ENCODE measurements at regions not wholly inside any gene's neighbourhood (a gene's known extent, or its start where the extent isn't known, plus 50 kb on each side); places are given as distances from the start of the nearest gene placed in this dataset.

GRCh38 chr1:82227306-82228095 is 426.8 kb downstream of the ADGRL2 start:
- no peak overlapping the region for H3K4me3 ChIP-seq (ENCODE audit: low read length)
- no peak for TF ChIP-seq ZNF274 (IDR thresholded peaks at IDR 0.05; ENCODE audit: low read depth, low read length)

- H3K4me3 ChIP-seq (ENCODE audit: low read length), result no peak overlapping the region
- no peak for TF ChIP-seq ZNF274 (IDR thresholded peaks at IDR 0.05; ENCODE audit: low read depth, low read length)
Measured at GRCh38 chr1:82226186-82226505, 425.4 kb downstream of the ADGRL2 start.

GRCh38 chr1:82225421-82226185 is 424.9 kb downstream of the ADGRL2 start:
- no peak overlapping the region for H3K4me3 ChIP-seq (ENCODE audit: low read length)
- no peak for TF ChIP-seq ZNF274 (IDR thresholded peaks at IDR 0.05; ENCODE audit: low read depth, low read length)

- no peak for TF ChIP-seq ZNF274 (IDR thresholded peaks at IDR 0.05; ENCODE audit: low read depth, low read length)
- H3K4me3 ChIP-seq (ENCODE audit: low read length), result no peak overlapping the region
Measured at GRCh38 chr1:82223091-82223490, 422.4 kb downstream of the ADGRL2 start.

- TF ChIP-seq ZNF274 (IDR thresholded peaks at IDR 0.05; ENCODE audit: low read depth, low read length), result no peak
- no peak overlapping the region for H3K4me3 ChIP-seq (ENCODE audit: low read length)
Measured at GRCh38 chr1:82221721-82222120, 421.0 kb downstream of the ADGRL2 start.

GRCh38 chr1:82220754-82221153 is 420.0 kb downstream of the ADGRL2 start:
- H3K4me3 ChIP-seq (ENCODE audit: low read length), result no peak overlapping the region
- no peak for TF ChIP-seq ZNF274 (IDR thresholded peaks at IDR 0.05; ENCODE audit: low read depth, low read length)

- no peak overlapping the region for H3K4me3 ChIP-seq (ENCODE audit: low read length)
- TF ChIP-seq ZNF274 (IDR thresholded peaks at IDR 0.05; ENCODE audit: low read depth, low read length), result no peak
Measured at GRCh38 chr1:82219841-82220240, 419.1 kb downstream of the ADGRL2 start.

- TF ChIP-seq ZNF274 (IDR thresholded peaks at IDR 0.05; ENCODE audit: low read depth, low read length), result no peak
- H3K4me3 ChIP-seq (ENCODE audit: low read length), result no peak overlapping the region
Measured at GRCh38 chr1:82218846-82219245, 418.1 kb downstream of the ADGRL2 start.

GRCh38 chr1:82215853-82216175 is 415.1 kb downstream of the ADGRL2 start:
- no peak overlapping the region for H3K4me3 ChIP-seq (ENCODE audit: low read length)
- TF ChIP-seq ZNF274 (IDR thresholded peaks at IDR 0.05; ENCODE audit: low read depth, low read length), result no peak

GRCh38 chr1:82215056-82215852 is 414.5 kb downstream of the ADGRL2 start:
- no peak for TF ChIP-seq ZNF274 (IDR thresholded peaks at IDR 0.05; ENCODE audit: low read depth, low read length)
- H3K4me3 ChIP-seq (ENCODE audit: low read length), result no peak overlapping the region

GRCh38 chr1:82214606-82215005 is 413.9 kb downstream of the ADGRL2 start:
- TF ChIP-seq ZNF274 (IDR thresholded peaks at IDR 0.05; ENCODE audit: low read depth, low read length), result no peak
- no peak overlapping the region for H3K4me3 ChIP-seq (ENCODE audit: low read length)

- TF ChIP-seq ZNF274 (IDR thresholded peaks at IDR 0.05; ENCODE audit: low read depth, low read length), result no peak
- H3K4me3 ChIP-seq (ENCODE audit: low read length), result no peak overlapping the region
Measured at GRCh38 chr1:82197606-82198005, 396.9 kb downstream of the ADGRL2 start.

- no peak for TF ChIP-seq ZNF274 (IDR thresholded peaks at IDR 0.05; ENCODE audit: low read depth, low read length)
- H3K4me3 ChIP-seq (ENCODE audit: low read length), result no peak overlapping the region
Measured at GRCh38 chr1:82195245-82195644, 394.5 kb downstream of the ADGRL2 start.

GRCh38 chr1:82185084-82185483 is 384.4 kb downstream of the ADGRL2 start:
- TF ChIP-seq ZNF274 (IDR thresholded peaks at IDR 0.05; ENCODE audit: low read depth, low read length), result no peak
- H3K4me3 ChIP-seq (ENCODE audit: low read length), result no peak overlapping the region

GRCh38 chr1:82181846-82182245 is 381.1 kb downstream of the ADGRL2 start:
- TF ChIP-seq ZNF274 (IDR thresholded peaks at IDR 0.05; ENCODE audit: low read depth, low read length), result no peak
- H3K4me3 ChIP-seq (ENCODE audit: low read length), result no peak overlapping the region

All from GM08714 (cell line).